ENCODE measurements at regions not wholly inside any gene's neighbourhood (a gene's known extent, or its start where the extent isn't known, plus 50 kb on each side); places are given as distances from the start of the nearest gene placed in this dataset.

- H3K4me3 ChIP-seq (ENCODE audit: low read depth, low read length) = no peak overlapping the region
- DNase-seq (ENCODE audit: low read depth) = no peak
- TF ChIP-seq CTCF (conservative IDR thresholded peaks at IDR 0.05; ENCODE audit: low read depth, low read length) = no peak
These were observed 328.1 kb upstream of the SNX7 start for GRCh38 chr1:98333406-98333805.

- TF ChIP-seq CTCF (conservative IDR thresholded peaks at IDR 0.05; ENCODE audit: low read depth, low read length) = no peak
- H3K4me3 ChIP-seq (ENCODE audit: low read depth, low read length) = no peak overlapping the region
- DNase-seq (ENCODE audit: low read depth) = no peak
These were observed 329.7 kb upstream of the SNX7 start for GRCh38 chr1:98331718-98332311.

GRCh38 chr1:98331243-98331642 is 330.3 kb upstream of the SNX7 start:
- no peak for TF ChIP-seq CTCF (conservative IDR thresholded peaks at IDR 0.05; ENCODE audit: low read depth, low read length)
- DNase-seq (ENCODE audit: low read depth) = no peak
- H3K4me3 ChIP-seq (ENCODE audit: low read depth, low read length) = no peak overlapping the region

- no peak for TF ChIP-seq CTCF (conservative IDR thresholded peaks at IDR 0.05; ENCODE audit: low read depth, low read length)
- H3K4me3 ChIP-seq (ENCODE audit: low read depth, low read length) = no peak overlapping the region
- no peak for DNase-seq (ENCODE audit: low read depth)
These were observed 331.3 kb upstream of the SNX7 start for GRCh38 chr1:98330224-98330623.

GRCh38 chr1:98328855-98329254 is 332.7 kb upstream of the SNX7 start:
- DNase-seq (ENCODE audit: low read depth) = no peak

GRCh38 chr1:98327220-98327861 is 334.2 kb upstream of the SNX7 start:
- no peak for TF ChIP-seq CTCF (conservative IDR thresholded peaks at IDR 0.05; ENCODE audit: low read depth, low read length)
- no peak for DNase-seq (ENCODE audit: low read depth)
- no peak overlapping the region for H3K4me3 ChIP-seq (ENCODE audit: low read depth, low read length)

More at GRCh38 chr1:98328855-98329254, 332.7 kb upstream of the SNX7 start:
- no peak for TF ChIP-seq CTCF (conservative IDR thresholded peaks at IDR 0.05; ENCODE audit: low read depth, low read length)
- no peak overlapping the region for H3K4me3 ChIP-seq (ENCODE audit: low read depth, low read length)

Data from epithelial cell of proximal tubule (primary cell).